Astrocyte of the hippocampus (primary cell): ENCODE measurements at regions not wholly inside any gene's neighbourhood (a gene's known extent, or its start where the extent isn't known, plus 50 kb on each side); places are given as distances from the start of the nearest gene placed in this dataset.

Experiments used
- DNase-seq: peaks from one replicate; pipeline ENCODE4 v3.0.0; 2011; ENCODE audit warnings: low read depth, low spot score

DNA sequence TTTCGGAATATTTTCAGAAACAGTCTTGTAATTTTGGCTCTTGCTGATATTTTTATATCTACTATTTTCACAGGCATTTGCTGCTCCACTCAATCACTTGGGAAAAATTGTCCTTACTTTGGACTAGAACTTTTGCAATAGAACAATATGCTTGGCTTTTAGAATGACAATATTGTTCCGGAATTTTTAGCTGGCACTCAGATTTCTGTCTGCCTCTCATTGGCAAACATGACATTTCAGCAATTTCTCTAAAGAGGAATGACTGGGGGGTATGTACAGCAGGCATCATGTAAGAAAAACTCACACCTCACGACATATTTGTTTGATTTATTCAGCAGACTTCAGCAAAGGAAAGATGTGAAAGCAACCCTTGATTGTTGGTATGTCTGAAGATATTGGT is 243.6 kb upstream of the GPRIN3 start:
- no peak for DNase-seq

DNA sequence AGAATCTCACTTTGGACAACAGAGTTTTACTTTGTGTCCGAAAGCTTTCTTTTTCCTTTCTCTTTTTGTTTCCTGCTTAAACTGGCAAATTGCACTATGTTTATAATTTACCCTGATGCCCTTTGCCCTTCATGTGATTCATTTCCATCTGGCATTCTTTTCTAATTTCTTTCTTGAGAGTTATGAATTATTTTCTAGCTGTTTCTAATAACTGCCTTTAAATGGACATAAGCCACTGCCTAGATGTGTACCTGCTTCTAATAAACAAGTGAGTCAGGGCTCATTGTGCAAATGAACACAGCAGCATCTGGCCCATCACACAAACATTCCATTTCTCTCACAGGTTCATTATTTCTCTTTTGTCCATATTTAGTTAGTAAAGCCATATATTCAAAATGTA is 242.3 kb upstream of the GPRIN3 start:
- no peak for DNase-seq

DNA sequence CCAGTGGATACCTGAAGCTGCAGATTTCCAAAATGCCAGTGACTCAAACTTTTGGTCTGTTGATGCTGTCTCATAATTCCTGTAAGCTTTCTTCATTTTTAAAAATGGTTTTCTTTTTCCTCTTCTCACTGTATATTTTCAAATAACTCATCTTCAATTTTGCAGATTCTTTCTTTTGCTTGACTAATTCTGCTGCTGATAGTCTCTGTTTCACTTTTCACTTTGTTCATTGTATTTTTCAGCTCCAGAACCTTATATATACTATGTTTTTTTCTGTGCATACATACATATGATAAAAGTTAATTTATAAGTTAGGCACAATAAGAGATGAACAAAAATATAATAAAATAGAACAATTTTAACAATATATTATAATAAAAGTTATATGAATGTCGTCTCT is 237.7 kb upstream of the GPRIN3 start:
- no peak for DNase-seq

DNA sequence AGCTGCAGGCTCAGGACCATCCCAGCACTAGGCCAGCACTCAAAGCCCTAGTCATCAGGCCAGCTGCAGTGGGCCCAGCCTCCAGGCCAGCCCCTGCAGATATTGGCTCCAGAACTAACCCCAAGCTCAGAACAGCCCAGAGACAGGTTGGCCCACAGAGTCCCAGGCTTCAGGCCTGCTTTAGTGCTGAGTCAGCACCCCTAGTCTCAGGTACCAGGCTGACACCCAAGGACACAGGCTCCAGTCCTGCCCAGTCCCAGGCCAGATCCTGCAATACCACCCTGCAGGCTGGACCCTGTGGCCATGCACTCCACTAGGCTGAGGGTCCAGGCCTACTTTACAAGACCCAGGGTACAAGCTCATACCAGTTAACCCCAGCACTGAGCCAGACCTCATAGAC is 234.4 kb upstream of the GPRIN3 start:
- no peak for DNase-seq

DNA sequence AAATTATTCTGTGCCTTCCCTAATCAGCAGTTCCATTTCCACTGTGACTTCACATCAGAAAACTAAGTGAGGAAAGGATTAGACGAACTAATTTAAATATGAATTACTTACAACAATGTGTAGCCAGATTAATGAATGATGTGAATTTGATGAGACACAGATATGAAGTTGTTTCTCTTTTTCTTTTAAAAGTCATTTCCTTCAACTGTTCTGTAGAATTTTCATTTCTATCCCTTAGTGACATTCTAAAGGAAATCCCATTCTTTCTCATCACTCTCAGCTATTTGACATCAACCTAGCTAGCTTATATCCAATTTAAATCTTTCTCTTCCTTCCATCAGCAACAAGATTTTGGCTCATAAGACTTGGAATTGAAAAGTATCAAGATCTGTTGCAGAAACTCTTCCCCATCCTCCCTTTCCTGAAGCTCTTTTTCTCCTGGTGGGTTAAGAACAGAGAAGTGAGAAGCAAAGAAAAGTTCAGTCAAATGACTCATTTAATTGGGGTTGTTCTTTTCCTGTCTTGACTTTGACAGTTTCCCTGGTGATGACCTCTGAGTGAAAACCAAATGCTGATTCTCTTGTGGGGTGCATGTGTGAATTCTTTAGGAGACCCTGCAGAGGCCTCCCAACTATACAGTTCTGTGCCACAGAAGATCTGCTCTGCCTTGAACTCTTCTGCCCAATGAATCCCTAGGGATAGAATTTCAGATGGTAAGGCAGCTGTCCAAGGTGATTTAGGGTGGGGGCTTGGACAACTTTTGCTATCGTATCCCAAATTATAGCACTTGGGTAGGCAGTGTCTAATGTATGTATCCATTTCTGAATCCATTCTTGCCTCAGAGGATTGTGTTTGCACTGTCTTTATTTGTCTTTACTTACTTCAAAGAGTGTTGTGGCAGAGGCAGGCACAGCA is 232.5 kb upstream of the GPRIN3 start:
- peak; percentile 7 for DNase-seq

DNA sequence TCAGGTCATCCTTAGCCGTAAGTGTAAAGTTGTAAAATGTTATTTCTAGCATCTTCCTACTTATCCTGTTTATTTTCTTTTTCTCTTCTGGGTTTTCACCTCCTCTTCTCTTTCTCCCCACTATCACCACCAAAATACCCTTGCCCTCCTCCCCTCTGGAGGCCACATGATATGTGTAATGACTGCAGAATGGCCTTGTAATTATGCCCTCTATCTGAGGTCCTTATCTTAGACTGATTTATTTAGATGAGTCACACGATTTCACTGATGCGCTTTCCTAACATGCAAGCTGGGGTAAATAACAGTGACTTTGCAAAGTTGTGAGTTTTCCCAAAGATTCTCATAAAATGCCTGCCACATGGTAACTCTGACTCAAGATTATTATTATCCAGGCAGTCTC is 231.8 kb upstream of the GPRIN3 start:
- DNase-seq, result peak; percentile 50

DNA sequence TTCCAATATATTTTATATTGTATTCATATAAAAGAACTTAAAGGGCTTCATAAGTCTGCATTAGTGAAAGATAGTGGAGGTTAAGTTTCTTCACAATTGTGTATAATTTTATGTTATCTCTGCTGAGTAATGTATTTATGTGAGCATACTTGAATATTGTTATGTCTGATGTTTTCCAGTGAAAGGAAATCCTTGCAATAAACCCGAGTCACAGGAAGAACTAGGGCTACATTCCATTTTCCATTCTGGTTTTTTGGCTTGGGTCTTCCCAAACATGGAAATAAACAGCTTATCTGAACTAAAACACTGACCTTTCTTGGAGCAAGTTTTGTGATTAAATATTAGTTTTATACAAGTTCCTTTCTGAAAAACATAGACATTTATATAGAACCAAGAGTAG is 231.3 kb upstream of the GPRIN3 start:
- no peak for DNase-seq

DNA sequence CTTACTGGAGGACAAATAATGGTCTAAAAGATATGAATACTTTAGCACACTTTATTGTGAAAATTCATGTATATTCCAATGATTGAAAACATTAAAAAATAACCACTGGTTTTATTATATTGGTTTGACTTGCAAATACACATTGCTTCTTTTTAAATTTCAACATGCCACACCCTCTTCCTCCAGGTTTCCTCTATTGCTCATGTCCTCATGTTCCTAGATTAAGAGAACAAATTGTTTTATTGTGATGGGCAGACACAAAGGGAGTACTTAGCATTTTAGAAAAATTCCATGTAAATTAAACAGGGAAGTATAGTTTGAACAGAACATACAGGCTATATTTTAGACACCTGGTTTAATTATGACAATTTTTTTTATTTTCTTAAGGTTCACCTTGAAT is 230.6 kb upstream of the GPRIN3 start:
- no peak for DNase-seq

DNA sequence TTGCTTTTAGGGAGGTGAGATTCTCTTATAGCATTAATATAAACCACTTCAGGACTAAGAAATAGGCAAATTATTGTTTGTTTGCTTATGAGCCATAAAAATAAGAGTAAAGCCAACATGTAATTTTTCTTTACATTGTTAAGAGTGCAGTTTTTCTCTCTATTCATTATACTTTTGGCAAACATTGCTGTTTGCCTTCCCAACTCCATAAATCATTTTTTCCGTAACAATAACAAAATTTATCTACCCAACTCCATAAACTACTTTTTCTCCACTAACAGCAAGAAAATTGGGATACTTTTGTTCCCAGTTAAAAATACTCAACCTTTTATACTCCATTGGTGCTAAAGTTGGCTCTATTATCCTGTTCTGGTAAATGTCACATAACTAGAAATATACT is 229.7 kb upstream of the GPRIN3 start:
- DNase-seq, result no peak

DNA sequence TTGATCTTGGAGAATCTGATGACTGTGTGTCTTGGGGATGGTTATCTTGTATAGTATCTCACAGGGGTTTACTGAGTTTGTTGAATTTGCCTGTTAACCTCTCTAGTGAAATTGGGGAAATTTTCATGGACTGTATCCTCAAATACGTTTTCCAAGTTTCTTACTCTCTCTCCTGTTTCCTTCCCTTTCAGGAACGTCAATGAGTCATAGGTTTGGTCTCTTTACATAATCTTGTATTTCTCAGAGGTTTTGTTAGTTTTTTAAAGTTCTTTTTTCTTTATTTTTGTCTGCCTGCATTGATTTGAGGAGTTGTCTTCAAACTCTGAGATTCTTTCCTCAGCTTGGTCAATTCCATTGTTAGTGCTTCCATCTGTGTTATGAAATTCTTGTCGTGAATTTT is 227.7 kb upstream of the GPRIN3 start:
- DNase-seq, result peak; percentile 19

DNA sequence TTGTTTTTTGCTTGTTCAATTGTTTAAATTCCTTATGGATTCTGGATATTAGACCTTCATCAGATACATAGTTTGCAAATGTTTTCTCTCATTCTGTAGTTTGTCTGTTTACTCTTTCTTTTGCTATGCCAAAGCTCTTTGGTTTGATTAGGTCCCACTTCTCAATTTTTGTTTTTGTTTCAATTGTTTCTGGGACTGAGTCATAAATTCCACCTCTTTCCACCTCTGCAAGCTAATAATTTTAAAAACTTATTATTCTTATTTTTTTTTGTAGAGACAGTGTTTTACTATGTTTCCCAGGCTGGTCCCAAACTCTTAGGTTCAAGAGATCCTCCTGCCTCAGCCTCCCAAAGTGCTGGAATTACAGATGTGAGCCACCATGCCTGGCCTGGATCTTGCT is 226.8 kb upstream of the GPRIN3 start:
- DNase-seq, result no peak

DNA sequence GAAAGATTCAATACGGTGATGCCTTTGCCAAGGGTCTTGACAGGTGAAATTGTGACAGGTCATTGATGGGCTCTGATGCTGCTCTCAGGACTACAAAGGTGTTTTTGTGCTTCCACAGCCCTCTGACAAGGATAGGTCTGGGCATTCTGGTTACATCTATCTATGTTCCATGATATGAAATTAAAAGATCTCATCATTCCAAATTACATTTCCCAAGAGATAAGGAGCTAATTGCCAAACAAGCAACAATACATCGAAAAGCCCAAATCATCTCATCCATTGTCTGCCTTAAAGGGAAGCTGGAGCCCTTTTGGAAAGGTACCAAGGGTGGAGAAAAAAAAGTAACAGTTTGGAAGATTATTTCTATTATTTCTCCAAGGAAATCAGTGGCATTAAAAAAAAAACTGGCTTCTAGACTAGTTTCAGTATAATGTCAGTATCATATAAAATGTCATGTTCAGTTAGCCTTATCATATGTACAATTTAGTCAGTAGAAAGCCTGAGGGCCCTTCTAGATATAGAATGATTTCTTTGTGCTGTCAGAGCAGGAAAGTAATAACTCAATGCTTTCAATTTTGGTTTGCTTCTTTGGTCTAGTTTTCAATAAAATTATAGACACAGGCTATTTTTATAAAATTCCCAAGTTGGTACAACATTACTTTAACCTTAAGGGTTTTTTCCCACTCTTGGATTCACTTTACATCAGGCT is 224.5 kb upstream of the GPRIN3 start:
- no peak for DNase-seq

DNA sequence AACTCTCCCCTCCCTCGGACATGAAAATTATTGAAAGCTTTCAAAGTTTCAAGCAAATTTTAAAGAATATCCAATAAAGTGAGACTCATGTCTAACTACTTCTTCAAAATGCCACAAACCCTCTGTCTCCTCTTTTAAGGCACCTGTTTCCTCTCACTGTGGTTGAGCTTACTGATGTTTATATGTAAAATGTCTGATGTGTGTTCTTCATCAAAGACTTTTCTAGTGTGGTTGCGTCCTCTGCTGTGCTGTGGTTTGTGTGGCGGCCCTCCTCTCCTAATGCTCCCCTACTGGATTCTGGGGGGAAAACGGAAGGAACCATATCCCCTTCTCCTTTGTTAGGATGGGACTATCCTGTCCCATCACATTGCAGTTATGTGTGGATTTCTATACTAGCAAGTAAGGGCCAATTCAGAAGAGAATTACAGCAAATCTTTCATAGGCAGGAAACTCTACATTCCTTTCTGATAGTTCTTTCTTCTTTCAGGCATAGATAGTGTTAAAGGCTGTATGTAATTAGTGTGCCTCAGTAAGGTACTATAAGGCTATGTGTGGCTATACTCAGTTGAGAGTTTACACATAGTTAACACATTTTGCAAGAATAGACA is 221.0 kb upstream of the GPRIN3 start:
- no peak for DNase-seq

DNA sequence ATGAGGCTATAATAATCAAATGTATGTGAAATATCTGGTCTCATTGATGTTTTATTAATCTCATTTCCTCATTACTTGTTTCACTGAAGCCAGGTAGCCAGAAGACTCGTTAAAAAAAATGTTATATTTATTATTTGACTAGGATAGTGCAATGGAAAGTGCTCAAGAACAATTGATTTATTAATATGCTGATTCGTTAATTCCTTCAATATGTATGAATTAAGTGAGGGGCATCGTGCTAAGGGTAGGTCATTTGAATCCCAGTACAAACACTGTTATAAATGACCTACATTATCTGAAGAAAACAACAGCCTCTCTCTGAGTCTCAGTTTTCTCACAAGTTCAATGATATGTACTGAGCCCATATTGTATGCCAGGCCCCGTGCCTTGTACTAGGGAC is 214.2 kb upstream of the GPRIN3 start:
- no peak for DNase-seq

DNA sequence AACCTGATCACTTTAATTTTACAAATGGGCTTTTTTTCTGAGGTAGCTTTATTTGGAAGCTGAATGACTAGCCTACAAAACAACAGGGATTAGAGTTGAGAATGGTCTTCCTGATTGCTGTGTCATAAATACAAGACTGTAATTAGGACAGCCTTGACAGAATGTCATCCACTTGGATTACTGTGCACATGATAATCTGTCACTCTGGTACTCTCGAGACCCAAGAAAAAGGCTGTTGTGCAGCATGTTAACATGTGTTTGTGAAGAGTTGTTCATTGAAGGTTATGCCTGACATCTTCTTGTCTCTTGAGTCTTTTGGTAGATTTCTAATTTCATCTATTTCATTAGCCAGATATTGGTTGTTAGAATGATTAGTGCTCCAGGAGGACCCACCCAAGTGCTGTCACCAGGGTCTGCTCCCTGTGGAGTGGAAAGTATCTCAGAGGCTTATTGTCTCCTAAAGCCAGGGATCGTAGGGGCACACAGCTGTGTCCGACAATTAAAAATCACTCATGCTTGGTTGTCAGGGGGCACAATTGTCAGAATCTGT is 212.2 kb upstream of the GPRIN3 start:
- DNase-seq, result no peak

DNA sequence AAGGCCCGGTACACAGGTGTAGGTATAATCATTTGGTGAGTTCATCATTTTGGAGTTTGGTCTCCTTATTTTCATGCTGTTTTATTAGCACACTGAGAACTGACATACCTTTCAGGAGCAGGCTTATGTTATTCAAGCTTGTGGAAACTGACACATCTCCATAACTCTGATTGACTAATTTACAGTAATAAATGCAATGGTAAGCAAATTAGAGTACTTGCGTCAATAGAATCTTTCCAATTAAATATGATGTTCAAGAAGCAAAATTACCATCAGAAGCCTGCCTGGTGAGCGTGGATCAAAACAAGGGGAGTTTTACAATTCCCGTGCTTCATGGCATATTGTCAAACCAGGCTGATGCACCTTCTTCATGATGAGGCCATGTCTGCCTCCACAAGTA is 210.7 kb upstream of the GPRIN3 start:
- no peak for DNase-seq

DNA sequence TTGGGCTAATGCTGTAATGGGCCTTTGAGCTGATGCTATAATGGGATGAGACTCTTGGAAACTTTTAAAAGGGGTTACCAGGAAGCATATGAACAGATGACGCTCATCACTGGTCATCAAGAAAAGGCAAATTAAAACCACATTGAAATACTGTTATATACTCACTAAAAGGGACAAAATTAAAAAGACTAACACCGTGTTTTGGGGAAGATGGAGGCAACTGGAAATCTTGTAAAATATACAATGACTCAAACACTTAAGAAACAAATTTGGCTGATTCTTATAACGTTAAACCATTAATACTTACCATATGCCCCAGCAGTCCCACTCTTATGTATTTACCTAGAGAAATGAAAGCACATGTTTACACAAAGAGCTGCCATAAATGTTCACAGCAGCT is 207.2 kb upstream of the GPRIN3 start:
- DNase-seq, result no peak

DNA sequence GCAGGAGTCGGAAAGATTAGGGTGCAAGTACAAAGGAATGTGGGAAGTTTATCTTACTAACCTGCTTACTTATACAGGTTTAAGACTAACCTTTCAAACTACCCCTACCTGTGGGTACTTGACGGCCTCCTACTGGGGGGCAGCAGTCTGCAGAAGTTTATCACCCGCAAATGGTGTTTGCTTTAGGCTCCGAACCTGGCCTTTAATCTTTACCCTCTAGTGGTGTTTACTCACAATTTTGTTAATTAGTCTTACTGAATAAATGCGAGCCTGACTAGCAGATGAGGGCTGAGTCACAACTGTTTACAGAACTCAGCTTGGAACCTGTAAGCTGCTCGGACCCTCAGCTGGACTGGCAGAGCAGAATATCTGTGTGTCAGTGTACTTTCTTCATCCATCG is 204.2 kb upstream of the GPRIN3 start:
- no peak for DNase-seq

DNA sequence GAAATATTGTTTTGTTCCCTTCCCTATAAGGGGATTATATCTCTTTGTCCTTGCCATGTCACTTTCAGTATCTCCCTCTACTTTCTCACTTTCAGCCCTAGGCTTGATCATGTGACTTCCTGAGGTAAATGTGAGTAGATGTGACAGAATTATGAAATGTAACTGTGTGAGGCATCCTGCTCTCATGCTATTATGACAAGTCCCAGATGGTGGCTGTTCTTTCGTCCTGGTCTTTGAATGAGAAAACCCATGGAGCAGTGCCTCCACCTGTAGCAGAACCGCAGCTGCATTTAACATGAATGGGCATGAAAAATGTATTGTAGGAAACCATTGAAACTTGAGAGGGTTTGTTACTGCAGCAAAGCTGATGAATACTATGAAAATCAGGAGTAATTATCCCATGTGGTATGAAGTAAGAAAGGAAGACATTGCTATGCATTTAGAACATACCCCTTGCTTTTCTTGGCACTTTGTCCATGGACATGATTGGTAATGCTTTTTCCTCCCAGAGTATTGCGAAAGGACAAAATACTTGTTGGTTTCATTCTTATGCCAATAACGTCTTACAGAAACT is 202.2 kb upstream of the GPRIN3 start:
- peak; percentile 38 for DNase-seq

DNA sequence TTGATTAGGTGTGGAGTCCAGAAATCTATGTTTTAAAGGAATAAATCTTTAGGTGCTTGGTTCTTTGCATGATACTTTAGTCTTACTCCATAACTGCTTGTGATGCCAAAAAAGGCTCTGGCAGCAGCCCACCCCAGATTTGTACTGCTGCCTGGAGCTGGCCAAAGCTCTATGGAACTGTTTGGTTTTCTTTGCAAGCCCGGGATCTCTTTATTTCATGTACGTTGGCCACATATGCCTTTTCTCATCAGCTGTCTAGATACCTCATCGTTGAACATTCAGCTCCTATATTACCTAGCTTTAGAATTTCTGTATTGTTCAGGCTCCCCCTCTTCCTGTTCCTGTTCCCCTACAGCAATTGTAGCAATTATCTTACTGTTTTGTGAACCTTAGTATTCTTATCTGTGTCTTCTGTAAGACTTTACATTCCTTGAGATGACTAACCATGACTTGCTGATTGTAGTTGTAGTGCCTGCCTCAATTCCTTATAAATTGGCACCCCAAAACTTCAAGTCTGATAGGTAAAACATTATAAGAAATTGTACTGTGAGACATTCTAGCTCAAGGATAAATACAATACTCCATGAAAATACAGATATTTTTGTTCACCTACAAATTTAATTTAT is 199.4 kb upstream of the GPRIN3 start:
- DNase-seq, result peak; percentile 18

DNA sequence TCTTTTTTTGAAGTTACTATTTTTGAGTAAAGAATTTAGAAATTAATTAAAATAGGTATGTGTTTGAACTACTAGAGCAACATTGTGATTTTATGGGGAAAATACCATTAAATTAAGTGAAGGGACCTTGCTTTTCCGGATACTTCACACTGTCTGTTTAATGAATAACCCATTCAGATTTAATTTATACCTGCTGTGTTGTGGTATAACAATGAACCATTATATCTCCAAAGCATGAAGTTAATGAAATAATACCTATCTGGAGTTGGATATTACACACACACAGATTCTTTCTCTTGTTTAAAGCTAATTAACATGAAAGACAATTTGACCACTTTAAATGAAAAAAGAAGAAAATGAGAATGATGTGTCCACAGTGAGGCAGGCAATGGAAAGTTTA is 195.0 kb upstream of the GPRIN3 start:
- no peak for DNase-seq
